ENCODE measurements at regions not wholly inside any gene's neighbourhood (a gene's known extent, or its start where the extent isn't known, plus 50 kb on each side); places are given as distances from the start of the nearest gene placed in this dataset.

DNA sequence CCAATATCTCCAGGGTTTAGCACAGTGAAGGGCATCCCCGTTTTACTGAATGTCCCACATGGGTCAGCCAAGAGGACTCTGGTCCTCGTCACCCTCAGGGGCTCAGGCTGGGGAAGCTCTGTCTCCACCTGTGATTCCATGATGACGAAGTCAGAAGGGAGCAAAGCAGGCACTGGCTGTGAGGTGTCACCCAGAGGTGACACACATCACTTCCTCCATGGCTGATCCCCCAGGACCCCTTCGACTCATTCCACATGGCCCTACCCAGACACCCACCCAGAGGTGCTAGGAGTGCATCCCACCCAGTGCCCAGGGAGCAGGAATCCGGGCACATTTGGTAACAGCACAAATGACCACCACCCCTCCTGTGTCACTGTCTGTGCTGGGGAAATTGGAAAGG, 145.2 kb upstream of the VSTM2B start:
- H3K9me3 Mint-ChIP-seq (ENCODE audit: low read depth): no peaks in the 10 kb centered on the region
- H3K27me3 Mint-ChIP-seq: peaks cover 21% of the 10 kb centered on the region
- H3K27ac Mint-ChIP-seq: no peak overlapping the region
- H3K36me3 Mint-ChIP-seq (ENCODE audit: insufficient read depth): no peaks in the 10 kb centered on the region
- no peaks in the 10 kb centered on the region for H3K4me1 Mint-ChIP-seq (ENCODE audit: low read depth)
- no peak overlapping the region for H3K4me3 Mint-ChIP-seq (ENCODE audit: low read depth)
- TF ChIP-seq, protein P1, sequence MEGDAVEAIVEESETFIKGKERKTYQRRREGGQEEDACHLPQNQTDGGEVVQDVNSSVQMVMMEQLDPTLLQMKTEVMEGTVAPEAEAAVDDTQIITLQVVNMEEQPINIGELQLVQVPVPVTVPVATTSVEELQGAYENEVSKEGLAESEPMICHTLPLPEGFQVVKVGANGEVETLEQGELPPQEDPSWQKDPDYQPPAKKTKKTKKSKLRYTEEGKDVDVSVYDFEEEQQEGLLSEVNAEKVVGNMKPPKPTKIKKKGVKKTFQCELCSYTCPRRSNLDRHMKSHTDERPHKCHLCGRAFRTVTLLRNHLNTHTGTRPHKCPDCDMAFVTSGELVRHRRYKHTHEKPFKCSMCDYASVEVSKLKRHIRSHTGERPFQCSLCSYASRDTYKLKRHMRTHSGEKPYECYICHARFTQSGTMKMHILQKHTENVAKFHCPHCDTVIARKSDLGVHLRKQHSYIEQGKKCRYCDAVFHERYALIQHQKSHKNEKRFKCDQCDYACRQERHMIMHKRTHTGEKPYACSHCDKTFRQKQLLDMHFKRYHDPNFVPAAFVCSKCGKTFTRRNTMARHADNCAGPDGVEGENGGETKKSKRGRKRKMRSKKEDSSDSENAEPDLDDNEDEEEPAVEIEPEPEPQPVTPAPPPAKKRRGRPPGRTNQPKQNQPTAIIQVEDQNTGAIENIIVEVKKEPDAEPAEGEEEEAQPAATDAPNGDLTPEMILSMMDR (IDR thresholded peaks at IDR 0.05; ENCODE audit: unreplicated experiment): no peak
- peak; percentile 1 for DNase-seq (ENCODE audit: low spot score, unreplicated experiment)

- Mint-ChIP-seq H3K36me3 (ENCODE audit: insufficient read depth) (no peaks in the 10 kb centered on the region), H3K9me3 (ENCODE audit: low read depth) (no peaks in the 10 kb centered on the region), H3K4me3 (ENCODE audit: low read depth) (no peak overlapping the region), H3K27ac (peak overlapping the region; percentile 24), H3K27me3 (peaks cover 21% of the 10 kb centered on the region), H3K4me1 (ENCODE audit: low read depth) (no peaks in the 10 kb centered on the region)
- TF ChIP-seq, protein P1 (IDR thresholded peaks at IDR 0.05; ENCODE audit: unreplicated experiment): no peak
- DNase-seq (ENCODE audit: low spot score, unreplicated experiment): peak; percentile 1
These were observed 144.2 kb upstream of the VSTM2B start for GRCh38 chr19:29381353-29382203.

DNA sequence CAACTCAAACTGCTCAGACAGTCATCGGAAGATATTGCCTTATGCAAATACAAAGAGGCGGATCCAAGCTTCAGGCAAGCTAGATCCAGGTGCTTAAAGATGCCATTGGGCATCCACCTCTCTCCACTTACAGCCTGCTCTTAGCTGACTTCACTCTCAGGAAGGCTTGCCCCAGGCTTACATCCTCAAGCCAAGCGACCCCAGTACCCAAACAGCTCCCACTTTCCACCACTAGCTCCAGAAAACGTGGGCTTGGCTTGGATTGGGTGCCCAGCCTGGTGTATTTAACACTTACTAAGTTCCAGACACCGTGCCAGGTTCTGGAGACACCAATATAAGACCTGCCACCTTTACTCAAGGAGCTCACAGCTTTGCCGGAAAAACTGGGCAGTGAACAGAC, 142.1 kb upstream of the VSTM2B start:
- no peaks in the 10 kb centered on the region for H3K36me3 Mint-ChIP-seq (ENCODE audit: insufficient read depth)
- no peak overlapping the region for H3K27ac Mint-ChIP-seq
- H3K9me3 Mint-ChIP-seq (ENCODE audit: low read depth): no peaks in the 10 kb centered on the region
- no peak for DNase-seq (ENCODE audit: low spot score, unreplicated experiment)
- TF ChIP-seq, protein P1 (IDR thresholded peaks at IDR 0.05; ENCODE audit: unreplicated experiment): no peak
- H3K4me3 Mint-ChIP-seq (ENCODE audit: low read depth): no peak overlapping the region
- peaks cover 14% of the 10 kb centered on the region for H3K27me3 Mint-ChIP-seq
- peaks cover 3% of the 10 kb centered on the region for H3K4me1 Mint-ChIP-seq (ENCODE audit: low read depth)

- DNase-seq (ENCODE audit: low spot score, unreplicated experiment): no peak
- no peak overlapping the region for H3K4me3 Mint-ChIP-seq (ENCODE audit: low read depth)
- peaks cover 3% of the 10 kb centered on the region for H3K4me1 Mint-ChIP-seq (ENCODE audit: low read depth)
- H3K27ac Mint-ChIP-seq: no peak overlapping the region
- TF ChIP-seq, protein P1 (IDR thresholded peaks at IDR 0.05; ENCODE audit: unreplicated experiment): no peak
- H3K36me3 Mint-ChIP-seq (ENCODE audit: insufficient read depth): no peaks in the 10 kb centered on the region
- H3K27me3 Mint-ChIP-seq: peaks cover 11% of the 10 kb centered on the region
- H3K9me3 Mint-ChIP-seq (ENCODE audit: low read depth): no peaks in the 10 kb centered on the region
These were observed 141.1 kb upstream of the VSTM2B start for GRCh38 chr19:29384656-29385055.

DNA sequence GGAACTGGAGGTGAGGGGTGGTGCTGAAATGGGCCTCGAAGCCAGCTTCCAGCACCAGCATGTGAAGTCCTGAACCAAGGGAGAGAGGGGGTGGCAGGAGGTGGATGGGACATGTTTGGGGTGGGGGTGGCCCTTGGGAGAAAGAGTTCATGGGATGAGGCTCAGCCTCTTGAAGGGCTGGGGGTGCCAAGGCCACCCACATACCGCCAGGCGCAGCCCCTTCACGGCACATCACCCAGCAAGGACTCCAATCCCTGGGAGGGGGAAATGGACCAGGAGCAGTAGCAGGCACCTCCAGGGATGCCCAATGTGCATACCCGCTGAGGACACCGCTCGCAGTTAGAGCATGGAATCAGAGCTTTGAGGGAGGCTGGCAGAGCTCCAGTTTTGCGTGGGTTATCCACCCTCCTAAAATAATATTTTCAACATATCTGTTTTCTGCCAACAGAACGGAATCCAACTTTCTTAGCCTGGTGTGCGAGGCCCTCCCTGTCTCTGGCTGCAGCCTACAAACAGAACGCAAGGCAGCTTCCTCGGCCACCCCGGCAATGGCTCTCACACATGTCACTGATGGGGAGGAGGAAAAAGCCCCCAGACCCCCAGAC, 140.5 kb upstream of the VSTM2B start:
- Mint-ChIP-seq H3K27me3 (peaks cover 7% of the 10 kb centered on the region), H3K9me3 (ENCODE audit: low read depth) (no peaks in the 10 kb centered on the region), H3K27ac (no peak overlapping the region), H3K36me3 (ENCODE audit: insufficient read depth) (no peaks in the 10 kb centered on the region), H3K4me3 (ENCODE audit: low read depth) (no peak overlapping the region), H3K4me1 (ENCODE audit: low read depth) (peaks cover 3% of the 10 kb centered on the region)
- no peak for DNase-seq (ENCODE audit: low spot score, unreplicated experiment)
- TF ChIP-seq, protein P1 (IDR thresholded peaks at IDR 0.05; ENCODE audit: unreplicated experiment): no peak
